Loucy (cell line): ENCODE measurements at regions not wholly inside any gene's neighbourhood (a gene's known extent, or its start where the extent isn't known, plus 50 kb on each side); places are given as distances from the start of the nearest gene placed in this dataset.

ENCODE experiments used
- H2AFZ ChIP-seq: fragments of 200-600 bp; sonication (generic); 2 replicates; pipeline ENCODE4 v1.6.0; 2016; ENCODE audit warnings: antibody characterized with exemption, mild to moderate bottlenecking, low read length, moderate library complexity
- H3F3A ChIP-seq: fragments of 200-600 bp; 2 replicates; pipeline ENCODE4 v1.6.0; 2016; ENCODE audit warnings: antibody characterized with exemption, low read depth, mild to moderate bottlenecking
- H3K27me3 ChIP-seq: fragments of 200-600 bp; sonication (generic); 2 replicates; pipeline ENCODE4 v1.6.1; 2014; ENCODE audit warnings: low read length, mild to moderate bottlenecking; ENCODE audit not compliant: insufficient read depth, poor library complexity, severe bottlenecking
- H3K36me3 ChIP-seq: fragments of 200-600 bp; sonication (generic); 2 replicates; pipeline ENCODE4 v1.6.1; 2016; ENCODE audit warnings: low read length; ENCODE audit not compliant: insufficient read depth
- H3K4me1 ChIP-seq: fragments of 200-600 bp; sonication (generic); 2 replicates; pipeline ENCODE4 v1.5.1; 2014; ENCODE audit warnings: low read length, mild to moderate bottlenecking; ENCODE audit not compliant: insufficient read depth, poor library complexity, severe bottlenecking
- H3K4me2 ChIP-seq: fragments of 200-600 bp; sonication (generic); 2 replicates; pipeline ENCODE4 v1.6.0; 2014; ENCODE audit warnings: antibody characterized with exemption, low read length, low read depth, mild to moderate bottlenecking; ENCODE audit not compliant: poor library complexity, severe bottlenecking
- H3K4me3 ChIP-seq: fragments of 200-600 bp; sonication (generic); 2 replicates; pipeline ENCODE4 v1.5.1; 2014; ENCODE audit warnings: low read length, mild to moderate bottlenecking, mixed read lengths; ENCODE audit not compliant: poor library complexity, severe bottlenecking
- H3K79me2 ChIP-seq: fragments of 200-600 bp; sonication (generic); 2 replicates; pipeline ENCODE4 v1.6.1; 2014; ENCODE audit warnings: low read length; ENCODE audit not compliant: insufficient read depth
- H3K9ac ChIP-seq: fragments of 200-600 bp; sonication (generic); 2 replicates; pipeline ENCODE4 v1.6.0; 2014; ENCODE audit warnings: mild to moderate bottlenecking, low read depth, low read length, moderate library complexity; ENCODE audit not compliant: poor library complexity, severe bottlenecking
- H3K9me2 ChIP-seq: fragments of 200-600 bp; sonication (generic); replicated peaks from 2 replicates; pipeline ENCODE4 v1.6.1; 2016; ENCODE audit warnings: low read depth, low read length, mixed read lengths
- H3K9me3 ChIP-seq: fragments of 200-600 bp; sonication (generic); 2 replicates; pipeline ENCODE4 v1.6.1; 2014; ENCODE audit warnings: mild to moderate bottlenecking, antibody characterized with exemption, low read length, low read depth; ENCODE audit not compliant: insufficient read depth
- H4K20me1 ChIP-seq: fragments of 200-600 bp; sonication (generic); 2 replicates; pipeline ENCODE4 v1.6.0; 2014; ENCODE audit warnings: antibody characterized with exemption, low read length, mild to moderate bottlenecking; ENCODE audit not compliant: insufficient read depth, poor library complexity, severe bottlenecking
- EZH2phosphoT487 ChIP-seq: fragments of 200-600 bp; IDR thresholded peaks from 2 replicates; pipeline ENCODE4 v1.6.1; 2018; ENCODE audit warnings: antibody characterized with exemption, mild to moderate bottlenecking, moderate library complexity, borderline replicate concordance
- TF ChIP-seq, protein P1 (sequence below): fragments of 200-600 bp; sonication (generic); conservative IDR thresholded peaks from 2 replicates; pipeline ENCODE4 v1.5.1; 2014; ENCODE audit warnings: mild to moderate bottlenecking, antibody characterized with exemption, low read length

DNA sequence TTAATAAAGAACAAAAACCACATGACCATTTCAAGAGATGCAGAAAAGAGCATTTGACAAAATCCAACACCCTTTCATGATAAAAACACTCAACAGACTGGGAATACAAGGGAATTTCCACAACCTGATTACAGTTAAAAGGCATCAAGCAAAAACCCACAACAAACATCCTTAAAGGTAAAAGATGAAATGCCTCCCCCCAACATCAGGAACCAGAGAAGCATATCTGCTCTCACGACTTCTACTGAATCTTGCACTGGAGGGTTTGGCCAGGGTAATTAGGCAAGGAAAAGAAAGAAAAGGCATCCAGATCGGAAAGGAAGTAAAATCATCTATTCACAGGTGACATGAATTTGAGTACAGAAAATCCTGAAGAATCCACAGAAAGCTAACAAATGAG lies 59.5 kb upstream of the SFMBT2 start:
- Histone ChIP-seq H3K4me2 (no peak overlapping the region), H3K79me2 (no peaks in the 10 kb centered on the region), H2AFZ (no peak overlapping the region), H4K20me1 (no peaks in the 10 kb centered on the region), H3K4me3 (no peak overlapping the region), H3K9me3 (no peaks in the 10 kb centered on the region), H3K9me2 (no peaks in the 10 kb centered on the region), H3K36me3 (no peaks in the 10 kb centered on the region), H3F3A (no peaks in the 10 kb centered on the region), H3K9ac (no peak overlapping the region), H3K4me1 (no peaks in the 10 kb centered on the region), H3K27me3 (no peaks in the 10 kb centered on the region)
- no peak for TF ChIP-seq EZH2phosphoT487
- TF ChIP-seq, protein P1, sequence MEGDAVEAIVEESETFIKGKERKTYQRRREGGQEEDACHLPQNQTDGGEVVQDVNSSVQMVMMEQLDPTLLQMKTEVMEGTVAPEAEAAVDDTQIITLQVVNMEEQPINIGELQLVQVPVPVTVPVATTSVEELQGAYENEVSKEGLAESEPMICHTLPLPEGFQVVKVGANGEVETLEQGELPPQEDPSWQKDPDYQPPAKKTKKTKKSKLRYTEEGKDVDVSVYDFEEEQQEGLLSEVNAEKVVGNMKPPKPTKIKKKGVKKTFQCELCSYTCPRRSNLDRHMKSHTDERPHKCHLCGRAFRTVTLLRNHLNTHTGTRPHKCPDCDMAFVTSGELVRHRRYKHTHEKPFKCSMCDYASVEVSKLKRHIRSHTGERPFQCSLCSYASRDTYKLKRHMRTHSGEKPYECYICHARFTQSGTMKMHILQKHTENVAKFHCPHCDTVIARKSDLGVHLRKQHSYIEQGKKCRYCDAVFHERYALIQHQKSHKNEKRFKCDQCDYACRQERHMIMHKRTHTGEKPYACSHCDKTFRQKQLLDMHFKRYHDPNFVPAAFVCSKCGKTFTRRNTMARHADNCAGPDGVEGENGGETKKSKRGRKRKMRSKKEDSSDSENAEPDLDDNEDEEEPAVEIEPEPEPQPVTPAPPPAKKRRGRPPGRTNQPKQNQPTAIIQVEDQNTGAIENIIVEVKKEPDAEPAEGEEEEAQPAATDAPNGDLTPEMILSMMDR, result no peak

DNA sequence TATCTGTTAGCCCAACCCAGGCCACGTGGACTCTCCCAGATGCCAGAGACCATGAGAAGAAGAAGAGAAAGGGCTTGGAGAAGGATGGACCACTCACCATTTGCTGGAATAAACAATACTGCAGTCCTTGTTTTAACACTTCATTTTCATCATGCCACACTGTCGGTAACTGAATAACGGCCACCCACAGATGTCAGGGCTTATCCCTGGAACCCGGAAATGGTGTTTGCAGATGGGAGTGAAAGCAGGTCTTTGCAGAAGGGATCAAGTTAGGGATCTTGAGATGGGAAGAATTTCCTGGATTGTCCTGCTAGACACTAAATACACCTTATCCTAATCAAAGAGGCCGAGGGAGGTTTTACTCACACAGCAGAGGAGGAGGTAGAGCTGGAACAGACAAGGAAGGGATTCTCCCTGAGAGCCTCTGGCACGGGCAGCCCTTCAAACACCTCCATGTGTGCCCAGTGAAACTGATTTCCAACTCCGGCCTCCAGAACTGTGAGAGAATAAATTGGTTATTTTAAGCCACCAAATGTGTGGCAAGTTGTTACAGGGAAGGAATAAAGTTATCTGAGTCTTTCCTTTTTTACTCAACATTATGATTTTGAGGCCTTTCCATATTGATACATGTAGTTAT lies 56.3 kb upstream of the SFMBT2 start:
- Histone ChIP-seq H4K20me1 (no peaks in the 10 kb centered on the region), H3K9me3 (no peaks in the 10 kb centered on the region), H3K9me2 (no peaks in the 10 kb centered on the region), H3K9ac (no peak overlapping the region), H3K79me2 (no peaks in the 10 kb centered on the region), H3K4me3 (no peak overlapping the region), H3K4me1 (no peaks in the 10 kb centered on the region), H3K4me2 (no peak overlapping the region), H3K27me3 (no peaks in the 10 kb centered on the region), H2AFZ (no peak overlapping the region), H3F3A (no peaks in the 10 kb centered on the region), H3K36me3 (no peaks in the 10 kb centered on the region)
- TF ChIP-seq, protein P1, result no peak
- no peak for TF ChIP-seq EZH2phosphoT487

DNA sequence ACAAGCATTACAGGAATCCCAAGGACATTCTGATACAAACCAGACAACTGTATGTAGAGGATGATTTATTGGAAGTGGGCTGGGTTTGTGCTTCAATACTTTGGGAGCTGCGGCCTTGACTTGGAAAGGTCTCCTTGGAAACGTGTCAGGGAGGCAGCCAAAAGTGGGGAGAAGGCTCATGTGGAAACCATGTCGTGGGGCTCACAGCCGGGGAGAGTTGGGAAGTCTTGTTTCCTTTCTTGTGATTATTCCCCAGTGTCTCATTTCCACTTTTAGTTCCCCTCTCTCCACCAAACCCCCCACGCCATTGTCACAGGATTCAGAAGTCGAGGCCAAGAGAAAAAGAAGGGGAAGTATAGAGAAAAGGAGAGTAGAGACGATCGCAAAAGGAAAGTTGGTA lies 53.9 kb upstream of the SFMBT2 start:
- Histone ChIP-seq H3K36me3 (no peaks in the 10 kb centered on the region), H3F3A (no peaks in the 10 kb centered on the region), H3K4me1 (no peaks in the 10 kb centered on the region), H2AFZ (no peak overlapping the region), H3K79me2 (no peaks in the 10 kb centered on the region), H4K20me1 (no peaks in the 10 kb centered on the region), H3K9me3 (no peaks in the 10 kb centered on the region), H3K4me2 (no peak overlapping the region), H3K27me3 (no peaks in the 10 kb centered on the region), H3K9ac (no peak overlapping the region), H3K4me3 (no peak overlapping the region), H3K9me2 (no peaks in the 10 kb centered on the region)
- TF ChIP-seq EZH2phosphoT487, result no peak
- TF ChIP-seq, protein P1, result no peak
